ENCODE measurements at regions not wholly inside any gene's neighbourhood (a gene's known extent, or its start where the extent isn't known, plus 50 kb on each side); places are given as distances from the start of the nearest gene placed in this dataset.

- Histone ChIP-seq H3K79me2 (ENCODE audit: insufficient read depth, low read length) (no peaks in the 10 kb centered on the region), H2AFZ (ENCODE audit: insufficient read depth, low read depth, low read length, poor library complexity, severe bottlenecking) (no peak overlapping the region), H3K27me3 (ENCODE audit: control insufficient read depth in 2 of 2, insufficient read depth in 2 of 2, low read length in 2 of 2) (no peaks in the 10 kb centered on the region), H4K20me1 (ENCODE audit: insufficient read depth, low read length) (no peaks in the 10 kb centered on the region), H3K4me3 (replicated peaks in 1 of 3; ENCODE audit: low read depth in 2 of 3, low read length in 3 of 3) (no peak overlapping the region), H3K9me3 (replicated peaks in 1 of 2; ENCODE audit: control insufficient read depth in 1 of 2, insufficient read depth in 1 of 2, low read length in 2 of 2) (no peaks in the 10 kb centered on the region), H3K9ac (ENCODE audit: insufficient read depth, low read length, poor library complexity, severe bottlenecking) (no peak overlapping the region), H3K27ac (ENCODE audit: low read depth in 1 of 2, low read length in 2 of 2) (no peak overlapping the region), H3K4me2 (replicated peaks; ENCODE audit: extremely low read depth, low read length, poor library complexity, severe bottlenecking) (no peak overlapping the region), H3K4me1 (ENCODE audit: control insufficient read depth in 1 of 2, insufficient read depth in 2 of 2, low read length in 2 of 2) (peaks cover 24% of the 10 kb centered on the region in 2 donors), H3K36me3 (replicated peaks in 1 of 2; ENCODE audit: control insufficient read depth in 1 of 2, insufficient read depth in 2 of 2, low read length in 2 of 2) (no peaks in the 10 kb centered on the region)
- peaks cover 33% of the 10 kb centered on the region for H3K4me1 Mint-ChIP-seq
- H3K27ac Mint-ChIP-seq, result no peak overlapping the region
- H3K4me3 Mint-ChIP-seq, result no peak overlapping the region
- no CpG with 5 or more reads among the region's 2 CpGs for WGBS (ENCODE audit: insufficient coverage)
- no peaks in the 10 kb centered on the region for H3K36me3 Mint-ChIP-seq
- peaks cover 0 to 3% (median 0%) of the 10 kb centered on the region in 7 donors for H3K9me3 Mint-ChIP-seq
- intact Hi-C loops (cut with micrococcal nuclease), result loop anchor here in 1 of 2 donors (10.0 kb wide), 1 partner anchor 150 kb away; the partner anchor contains the start of gene KLF7
- DNase-seq, result no peak
- TF ChIP-seq, protein P1, sequence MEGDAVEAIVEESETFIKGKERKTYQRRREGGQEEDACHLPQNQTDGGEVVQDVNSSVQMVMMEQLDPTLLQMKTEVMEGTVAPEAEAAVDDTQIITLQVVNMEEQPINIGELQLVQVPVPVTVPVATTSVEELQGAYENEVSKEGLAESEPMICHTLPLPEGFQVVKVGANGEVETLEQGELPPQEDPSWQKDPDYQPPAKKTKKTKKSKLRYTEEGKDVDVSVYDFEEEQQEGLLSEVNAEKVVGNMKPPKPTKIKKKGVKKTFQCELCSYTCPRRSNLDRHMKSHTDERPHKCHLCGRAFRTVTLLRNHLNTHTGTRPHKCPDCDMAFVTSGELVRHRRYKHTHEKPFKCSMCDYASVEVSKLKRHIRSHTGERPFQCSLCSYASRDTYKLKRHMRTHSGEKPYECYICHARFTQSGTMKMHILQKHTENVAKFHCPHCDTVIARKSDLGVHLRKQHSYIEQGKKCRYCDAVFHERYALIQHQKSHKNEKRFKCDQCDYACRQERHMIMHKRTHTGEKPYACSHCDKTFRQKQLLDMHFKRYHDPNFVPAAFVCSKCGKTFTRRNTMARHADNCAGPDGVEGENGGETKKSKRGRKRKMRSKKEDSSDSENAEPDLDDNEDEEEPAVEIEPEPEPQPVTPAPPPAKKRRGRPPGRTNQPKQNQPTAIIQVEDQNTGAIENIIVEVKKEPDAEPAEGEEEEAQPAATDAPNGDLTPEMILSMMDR (IDR thresholded peaks at IDR 0.05), result no peak
- peaks cover 0 to 6% (median 1%) of the 10 kb centered on the region in 3 donors for H3K27me3 Mint-ChIP-seq (ENCODE audit: low read depth in 3 of 3)
Observed at GRCh38 chr2:207315131-207315530, 149.4 kb upstream of the KLF7 start.

- H3K36me3 ChIP-seq (replicated peaks in 1 of 2; ENCODE audit: control insufficient read depth in 1 of 2, insufficient read depth in 2 of 2, low read length in 2 of 2), result no peaks in the 10 kb centered on the region
- no peak overlapping the region for H2AFZ ChIP-seq (ENCODE audit: insufficient read depth, low read depth, low read length, poor library complexity, severe bottlenecking)
- no peak overlapping the region for H3K4me2 ChIP-seq (replicated peaks; ENCODE audit: extremely low read depth, low read length, poor library complexity, severe bottlenecking)
- peaks cover 0 to 8% (median 1%) of the 10 kb centered on the region in 3 donors for H3K27me3 Mint-ChIP-seq (ENCODE audit: low read depth in 3 of 3)
- WGBS (ENCODE audit: insufficient coverage), result no CpG with 5 or more reads among the region's 2 CpGs
- intact Hi-C loops (cut with micrococcal nuclease), result loop anchor here in 1 of 2 donors (10.0 kb wide), 1 partner anchor 152 kb away; the partner anchor contains the start of gene KLF7
- no peaks in the 10 kb centered on the region for H3K27me3 ChIP-seq (ENCODE audit: control insufficient read depth in 2 of 2, insufficient read depth in 2 of 2, low read length in 2 of 2)
- H3K9ac ChIP-seq (ENCODE audit: insufficient read depth, low read length, poor library complexity, severe bottlenecking), result no peak overlapping the region
- peaks cover 0 to 3% (median 0%) of the 10 kb centered on the region in 7 donors for H3K9me3 Mint-ChIP-seq
- no peaks in the 10 kb centered on the region for H3K79me2 ChIP-seq (ENCODE audit: insufficient read depth, low read length)
- no peak overlapping the region for H3K4me3 Mint-ChIP-seq
- H3K9me3 ChIP-seq (replicated peaks in 1 of 2; ENCODE audit: control insufficient read depth in 1 of 2, insufficient read depth in 1 of 2, low read length in 2 of 2), result no peaks in the 10 kb centered on the region
- DNase-seq, result no peak
- no peaks in the 10 kb centered on the region for H3K36me3 Mint-ChIP-seq
- peaks cover 18 to 20% of the 10 kb centered on the region in 2 donors for H3K4me1 ChIP-seq (ENCODE audit: control insufficient read depth in 1 of 2, insufficient read depth in 2 of 2, low read length in 2 of 2)
- no peak overlapping the region for H3K4me3 ChIP-seq (replicated peaks in 1 of 3; ENCODE audit: low read depth in 2 of 3, low read length in 3 of 3)
- TF ChIP-seq, protein P1 (IDR thresholded peaks at IDR 0.05), result no peak
- no peak overlapping the region for H3K27ac ChIP-seq (ENCODE audit: low read depth in 1 of 2, low read length in 2 of 2)
- H3K4me1 Mint-ChIP-seq, result peaks cover 30% of the 10 kb centered on the region
- no peak overlapping the region for H3K27ac Mint-ChIP-seq
- no peaks in the 10 kb centered on the region for H4K20me1 ChIP-seq (ENCODE audit: insufficient read depth, low read length)
Observed at GRCh38 chr2:207316484-207316883, 150.7 kb upstream of the KLF7 start.
